Osteoblast (primary cell): ENCODE measurements at regions not wholly inside any gene's neighbourhood (a gene's known extent, or its start where the extent isn't known, plus 50 kb on each side); places are given as distances from the start of the nearest gene placed in this dataset.

Experiments used
- DNase-seq: peaks from one replicate; pipeline ENCODE4 v3.0.0; 2011; ENCODE audit warnings: low spot score, mixed read lengths; ENCODE audit not compliant: insufficient read length; ENCODE audit errors: missing footprints
- H2AFZ ChIP-seq: 2 replicates; pipeline ENCODE4 v1.6.0; 2011; ENCODE audit warnings: mild to moderate bottlenecking, low read length
- H3K27ac ChIP-seq: 2 replicates; pipeline ENCODE4 v1.5.1; 2011; ENCODE audit warnings: mild to moderate bottlenecking, low read depth, low read length, moderate library complexity
- H3K27me3 ChIP-seq: 2 replicates; pipeline ENCODE4 v1.6.0; 2012; ENCODE audit warnings: mild to moderate bottlenecking, control low read depth, inconsistent platforms, low read length, moderate library complexity; ENCODE audit not compliant: insufficient read depth
- H3K36me3 ChIP-seq: 2 replicates; pipeline ENCODE4 v1.5.1; 2011; ENCODE audit warnings: mild to moderate bottlenecking, low read length, control low read depth, moderate library complexity; ENCODE audit not compliant: insufficient read depth
- H3K4me1 ChIP-seq: 2 replicates; pipeline ENCODE4 v1.5.1; 2011; ENCODE audit warnings: mild to moderate bottlenecking, low read length, control low read depth, moderate library complexity; ENCODE audit not compliant: insufficient read depth
- H3K4me2 ChIP-seq: 2 replicates; pipeline ENCODE4 v1.6.0; 2011; ENCODE audit warnings: mild to moderate bottlenecking, low read length; ENCODE audit not compliant: insufficient read depth
- H3K4me3 ChIP-seq: fragments of 200-600 bp; sonication (generic); 3 replicates; pipeline ENCODE4 v1.5.1; 2012; ENCODE audit warnings: mild to moderate bottlenecking, low read length, inconsistent platforms; ENCODE audit not compliant: insufficient read depth
- H3K79me2 ChIP-seq: 2 replicates; pipeline ENCODE4 v1.6.0; 2012; ENCODE audit warnings: mild to moderate bottlenecking, low read length, control low read depth, inconsistent platforms; ENCODE audit not compliant: insufficient read depth
- H3K9me3 ChIP-seq: 2 replicates; pipeline ENCODE4 v1.5.1; 2011; ENCODE audit warnings: low read depth, low read length, control low read depth
- H4K20me1 ChIP-seq: 2 replicates; pipeline ENCODE4 v1.6.0; 2012; ENCODE audit warnings: mild to moderate bottlenecking, low read length, control low read depth; ENCODE audit not compliant: insufficient read depth
- CTCF ChIP-seq: IDR thresholded peaks from 2 replicates; pipeline ENCODE4 v1.5.1; 2011; ENCODE audit warnings: mild to moderate bottlenecking, low read depth, low read length, moderate library complexity; ENCODE audit errors: extremely low read depth

- H4K20me1 ChIP-seq = no peaks in the 10 kb centered on the region
- TF ChIP-seq CTCF = no peak
- H3K79me2 ChIP-seq = no peaks in the 10 kb centered on the region
- H2AFZ ChIP-seq = no peak overlapping the region
- peak overlapping the region; percentile 83 for H3K27ac ChIP-seq
- H3K36me3 ChIP-seq = no peaks in the 10 kb centered on the region
- no peak overlapping the region for H3K4me2 ChIP-seq
- no peaks in the 10 kb centered on the region for H3K27me3 ChIP-seq
- DNase-seq = no peak
- no peaks in the 10 kb centered on the region for H3K9me3 ChIP-seq
- H3K4me3 ChIP-seq = no peak overlapping the region
- H3K4me1 ChIP-seq = peaks cover 32% of the 10 kb centered on the region
These were observed 109.0 kb upstream of the KLF6 start for GRCh38 chr10:3893901-3894563.

GRCh38 chr10:3892440-3893425, 107.7 kb upstream of the KLF6 start:
- Histone ChIP-seq H3K36me3 (no peaks in the 10 kb centered on the region), H3K4me1 (peaks cover 41% of the 10 kb centered on the region), H3K27ac (peak overlapping the region; percentile 63), H3K79me2 (no peaks in the 10 kb centered on the region), H3K4me3 (no peak overlapping the region), H3K27me3 (no peaks in the 10 kb centered on the region), H3K4me2 (no peak overlapping the region), H4K20me1 (no peaks in the 10 kb centered on the region), H2AFZ (peak overlapping the region; percentile 18), H3K9me3 (no peaks in the 10 kb centered on the region)
- TF ChIP-seq CTCF = no peak
- DNase-seq = no peak

- Histone ChIP-seq H3K4me1 (peaks cover 48% of the 10 kb centered on the region), H3K27ac (no peak overlapping the region), H4K20me1 (no peaks in the 10 kb centered on the region), H3K9me3 (no peaks in the 10 kb centered on the region), H2AFZ (no peak overlapping the region), H3K36me3 (no peaks in the 10 kb centered on the region), H3K27me3 (no peaks in the 10 kb centered on the region), H3K4me3 (no peak overlapping the region), H3K4me2 (no peak overlapping the region), H3K79me2 (no peaks in the 10 kb centered on the region)
- TF ChIP-seq CTCF = no peak
- no peak for DNase-seq
These were observed 106.4 kb upstream of the KLF6 start for GRCh38 chr10:3891396-3891795.
